ENCODE measurements at regions not wholly inside any gene's neighbourhood (a gene's known extent, or its start where the extent isn't known, plus 50 kb on each side); places are given as distances from the start of the nearest gene placed in this dataset.
"Not testable (repeated sequence)": the region's sequence is repeated elsewhere in the genome, so short reads cannot be mapped to it uniquely, and the experiment has no call there.

- H2AFZ ChIP-seq (ENCODE audit: low read length): no peak overlapping the region
- H3K36me3 ChIP-seq (ENCODE audit: control insufficient read depth, insufficient read depth, low read length): no peaks in the 10 kb centered on the region
- no peaks in the 10 kb centered on the region for H4K20me1 ChIP-seq (ENCODE audit: control insufficient read depth, extremely low read depth, insufficient read depth, low read length)
- no peak overlapping the region for H3K4me2 ChIP-seq (ENCODE audit: extremely low read depth, insufficient read depth, low read length)
- H3K4me3 ChIP-seq (replicated peaks in 1 of 4; ENCODE audit: control extremely low read depth in 1 of 4, insufficient read depth in 1 of 4, low read depth in 3 of 4, low read length in 4 of 4): no peak overlapping the region
- DNase-seq (ENCODE audit: low read depth in 2 of 2): no peak
- TF ChIP-seq, protein P1, sequence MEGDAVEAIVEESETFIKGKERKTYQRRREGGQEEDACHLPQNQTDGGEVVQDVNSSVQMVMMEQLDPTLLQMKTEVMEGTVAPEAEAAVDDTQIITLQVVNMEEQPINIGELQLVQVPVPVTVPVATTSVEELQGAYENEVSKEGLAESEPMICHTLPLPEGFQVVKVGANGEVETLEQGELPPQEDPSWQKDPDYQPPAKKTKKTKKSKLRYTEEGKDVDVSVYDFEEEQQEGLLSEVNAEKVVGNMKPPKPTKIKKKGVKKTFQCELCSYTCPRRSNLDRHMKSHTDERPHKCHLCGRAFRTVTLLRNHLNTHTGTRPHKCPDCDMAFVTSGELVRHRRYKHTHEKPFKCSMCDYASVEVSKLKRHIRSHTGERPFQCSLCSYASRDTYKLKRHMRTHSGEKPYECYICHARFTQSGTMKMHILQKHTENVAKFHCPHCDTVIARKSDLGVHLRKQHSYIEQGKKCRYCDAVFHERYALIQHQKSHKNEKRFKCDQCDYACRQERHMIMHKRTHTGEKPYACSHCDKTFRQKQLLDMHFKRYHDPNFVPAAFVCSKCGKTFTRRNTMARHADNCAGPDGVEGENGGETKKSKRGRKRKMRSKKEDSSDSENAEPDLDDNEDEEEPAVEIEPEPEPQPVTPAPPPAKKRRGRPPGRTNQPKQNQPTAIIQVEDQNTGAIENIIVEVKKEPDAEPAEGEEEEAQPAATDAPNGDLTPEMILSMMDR (conservative IDR thresholded peaks at IDR 0.05 in 1 of 2, IDR thresholded peaks at IDR 0.05 in 1 of 2; ENCODE audit: low read depth in 1 of 2, low read length in 2 of 2): no peak
- TF ChIP-seq EZH2 (IDR thresholded peaks at IDR 0.05; ENCODE audit: low read length, missing control alignments): no peak
- H3K9ac ChIP-seq (ENCODE audit: insufficient read depth, low read length): no peak overlapping the region
- H3K4me1 ChIP-seq (ENCODE audit: control insufficient read depth, extremely low read depth, insufficient read depth, low read length): no peaks in the 10 kb centered on the region
- H3K27me3 ChIP-seq (ENCODE audit: control insufficient read depth, insufficient read depth, low read length): no peaks in the 10 kb centered on the region
- no peaks in the 10 kb centered on the region for H3K79me2 ChIP-seq (ENCODE audit: control insufficient read depth, insufficient read depth, low read length)
- no peaks in the 10 kb centered on the region for H3K9me3 ChIP-seq (ENCODE audit: control insufficient read depth, insufficient read depth, low read depth, low read length)
- no peak overlapping the region for H3K27ac ChIP-seq (ENCODE audit: insufficient read depth, low read length)
Observed at GRCh38 chr14:105711841-105712460, 185.6 kb downstream of the TMEM121 start.

GRCh38 chr14:105712670-105713069 lies 186.3 kb downstream of the TMEM121 start:
- H3K36me3 ChIP-seq (ENCODE audit: control insufficient read depth, insufficient read depth, low read length); H3K4me1 ChIP-seq (ENCODE audit: control insufficient read depth, extremely low read depth, insufficient read depth, low read length); H4K20me1 ChIP-seq (ENCODE audit: control insufficient read depth, extremely low read depth, insufficient read depth, low read length); H3K79me2 ChIP-seq (ENCODE audit: control insufficient read depth, insufficient read depth, low read length); H3K4me2 ChIP-seq (ENCODE audit: extremely low read depth, insufficient read depth, low read length); H3K9ac ChIP-seq (ENCODE audit: insufficient read depth, low read length); H3K27me3 ChIP-seq (ENCODE audit: control insufficient read depth, insufficient read depth, low read length); H2AFZ ChIP-seq (ENCODE audit: low read length); H3K27ac ChIP-seq (ENCODE audit: insufficient read depth, low read length); H3K9me3 ChIP-seq (ENCODE audit: control insufficient read depth, insufficient read depth, low read depth, low read length); DNase-seq (ENCODE audit: low read depth in 2 of 2); H3K4me3 ChIP-seq (replicated peaks in 1 of 4; ENCODE audit: control extremely low read depth in 1 of 4, insufficient read depth in 1 of 4, low read depth in 3 of 4, low read length in 4 of 4): not testable (repeated sequence)

DNA sequence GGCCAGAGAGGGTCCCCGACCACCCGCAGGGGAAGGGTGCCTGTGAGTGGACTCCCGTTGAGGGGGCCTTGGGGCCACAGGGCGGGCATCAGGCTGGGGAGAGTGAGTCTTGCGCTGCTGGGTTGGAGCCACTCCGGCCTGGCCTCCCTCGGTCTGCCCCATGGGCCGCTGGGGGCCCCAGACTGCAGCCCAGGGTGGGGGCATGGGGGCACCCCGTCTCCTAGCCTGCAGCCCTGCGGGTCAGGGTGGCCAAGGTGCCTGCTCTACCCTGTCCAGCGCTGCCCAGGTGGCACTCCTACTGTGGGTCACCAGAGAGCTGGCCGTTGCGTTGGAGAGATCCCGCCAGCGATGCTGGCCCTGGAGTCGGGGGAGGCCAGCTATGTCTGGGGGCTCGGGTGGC lies 186.8 kb downstream of the TMEM121 start:
- H4K20me1 ChIP-seq (ENCODE audit: control insufficient read depth, extremely low read depth, insufficient read depth, low read length); H3K4me1 ChIP-seq (ENCODE audit: control insufficient read depth, extremely low read depth, insufficient read depth, low read length); H3K79me2 ChIP-seq (ENCODE audit: control insufficient read depth, insufficient read depth, low read length); H3K27me3 ChIP-seq (ENCODE audit: control insufficient read depth, insufficient read depth, low read length); H3K4me2 ChIP-seq (ENCODE audit: extremely low read depth, insufficient read depth, low read length); H3K9me3 ChIP-seq (ENCODE audit: control insufficient read depth, insufficient read depth, low read depth, low read length); H3K27ac ChIP-seq (ENCODE audit: insufficient read depth, low read length); H2AFZ ChIP-seq (ENCODE audit: low read length); H3K4me3 ChIP-seq (replicated peaks in 1 of 4; ENCODE audit: control extremely low read depth in 1 of 4, insufficient read depth in 1 of 4, low read depth in 3 of 4, low read length in 4 of 4); DNase-seq (ENCODE audit: low read depth in 2 of 2); H3K36me3 ChIP-seq (ENCODE audit: control insufficient read depth, insufficient read depth, low read length); H3K9ac ChIP-seq (ENCODE audit: insufficient read depth, low read length): not testable (repeated sequence)

- not testable (repeated sequence) for H3K27me3 ChIP-seq (ENCODE audit: control insufficient read depth, insufficient read depth, low read length); H3K4me3 ChIP-seq (replicated peaks in 1 of 4; ENCODE audit: control extremely low read depth in 1 of 4, insufficient read depth in 1 of 4, low read depth in 3 of 4, low read length in 4 of 4); H3K4me2 ChIP-seq (ENCODE audit: extremely low read depth, insufficient read depth, low read length); H4K20me1 ChIP-seq (ENCODE audit: control insufficient read depth, extremely low read depth, insufficient read depth, low read length); H3K9me3 ChIP-seq (ENCODE audit: control insufficient read depth, insufficient read depth, low read depth, low read length); H3K9ac ChIP-seq (ENCODE audit: insufficient read depth, low read length); H3K79me2 ChIP-seq (ENCODE audit: control insufficient read depth, insufficient read depth, low read length); H3K4me1 ChIP-seq (ENCODE audit: control insufficient read depth, extremely low read depth, insufficient read depth, low read length); DNase-seq (ENCODE audit: low read depth in 2 of 2); H3K36me3 ChIP-seq (ENCODE audit: control insufficient read depth, insufficient read depth, low read length); H2AFZ ChIP-seq (ENCODE audit: low read length); H3K27ac ChIP-seq (ENCODE audit: insufficient read depth, low read length)
Observed at GRCh38 chr14:105713836-105714235, 187.5 kb downstream of the TMEM121 start.

GRCh38 chr14:105718787-105719186 lies 192.4 kb downstream of the TMEM121 start:
- not testable (repeated sequence) for H3K27me3 ChIP-seq (ENCODE audit: control insufficient read depth, insufficient read depth, low read length)

DNA sequence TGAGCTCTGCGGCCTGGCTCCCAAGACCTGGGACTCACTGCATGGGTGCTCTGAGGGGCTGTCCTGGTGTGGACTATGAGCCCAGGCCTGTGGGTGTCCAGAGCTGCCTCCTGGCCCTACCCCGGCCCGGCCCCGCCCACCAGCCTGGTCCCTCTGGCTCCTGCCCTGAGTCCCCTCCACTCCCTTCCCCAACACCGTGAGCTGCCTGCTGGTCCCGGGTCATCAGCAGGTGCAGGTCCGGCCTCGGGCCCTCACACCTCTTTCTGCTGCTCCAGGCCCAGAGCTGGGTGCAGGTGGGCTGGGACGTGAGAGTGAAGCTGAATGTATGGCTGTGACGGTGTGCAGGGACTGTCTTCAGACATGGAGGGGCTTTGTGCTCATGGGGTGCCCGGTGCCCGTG lies 193.7 kb downstream of the TMEM121 start:
- not testable (repeated sequence) for H3K36me3 ChIP-seq (ENCODE audit: control insufficient read depth, insufficient read depth, low read length); H3K9ac ChIP-seq (ENCODE audit: insufficient read depth, low read length); H3K4me2 ChIP-seq (ENCODE audit: extremely low read depth, insufficient read depth, low read length); H3K4me1 ChIP-seq (ENCODE audit: control insufficient read depth, extremely low read depth, insufficient read depth, low read length); H3K79me2 ChIP-seq (ENCODE audit: control insufficient read depth, insufficient read depth, low read length); H4K20me1 ChIP-seq (ENCODE audit: control insufficient read depth, extremely low read depth, insufficient read depth, low read length); H3K27me3 ChIP-seq (ENCODE audit: control insufficient read depth, insufficient read depth, low read length); DNase-seq (ENCODE audit: low read depth in 2 of 2); H3K9me3 ChIP-seq (ENCODE audit: control insufficient read depth, insufficient read depth, low read depth, low read length); H2AFZ ChIP-seq (ENCODE audit: low read length); H3K27ac ChIP-seq (ENCODE audit: insufficient read depth, low read length); H3K4me3 ChIP-seq (replicated peaks in 1 of 4; ENCODE audit: control extremely low read depth in 1 of 4, insufficient read depth in 1 of 4, low read depth in 3 of 4, low read length in 4 of 4)

More at GRCh38 chr14:105718787-105719186, 192.4 kb downstream of the TMEM121 start:
- not testable (repeated sequence) for H2AFZ ChIP-seq (ENCODE audit: low read length); H3K4me1 ChIP-seq (ENCODE audit: control insufficient read depth, extremely low read depth, insufficient read depth, low read length); H3K27ac ChIP-seq (ENCODE audit: insufficient read depth, low read length); DNase-seq (ENCODE audit: low read depth in 2 of 2); H3K79me2 ChIP-seq (ENCODE audit: control insufficient read depth, insufficient read depth, low read length); H3K9me3 ChIP-seq (ENCODE audit: control insufficient read depth, insufficient read depth, low read depth, low read length); H3K4me2 ChIP-seq (ENCODE audit: extremely low read depth, insufficient read depth, low read length); H3K36me3 ChIP-seq (ENCODE audit: control insufficient read depth, insufficient read depth, low read length); H3K4me3 ChIP-seq (replicated peaks in 1 of 4; ENCODE audit: control extremely low read depth in 1 of 4, insufficient read depth in 1 of 4, low read depth in 3 of 4, low read length in 4 of 4); H4K20me1 ChIP-seq (ENCODE audit: control insufficient read depth, extremely low read depth, insufficient read depth, low read length); H3K9ac ChIP-seq (ENCODE audit: insufficient read depth, low read length)
